ENCODE measurements at regions not wholly inside any gene's neighbourhood (a gene's known extent, or its start where the extent isn't known, plus 50 kb on each side); places are given as distances from the start of the nearest gene placed in this dataset.

- DNase-seq, result no peak
- intact Hi-C loops (cut with micrococcal nuclease; ENCODE audit: unreplicated experiment), result no loop called here
- BruUV-seq (replicated peaks), result no TSS peak
- no peaks in the 10 kb centered on the region for H3K27me3 ChIP-seq (replicated peaks; ENCODE audit: control insufficient read depth, insufficient read depth, low read length)
- Mint-ChIP-seq H3K9me3 (ENCODE audit: unreplicated experiment) (peaks cover 59% of the 10 kb centered on the region), H3K4me3 (ENCODE audit: unreplicated experiment) (no peak overlapping the region), H3K4me1 (ENCODE audit: low read depth, unreplicated experiment) (no peaks in the 10 kb centered on the region), H3K27ac (ENCODE audit: unreplicated experiment) (no peak overlapping the region), H3K27me3 (ENCODE audit: insufficient read depth, unreplicated experiment) (no peaks in the 10 kb centered on the region), H3K36me3 (ENCODE audit: insufficient read depth, unreplicated experiment) (peaks cover 5% of the 10 kb centered on the region)
- no peaks in the 10 kb centered on the region for H3K36me3 ChIP-seq (ENCODE audit: control insufficient read depth, insufficient read depth, low read length)
- CTCF ChIA-PET, result no interaction called here
- TF ChIP-seq CTCF (IDR thresholded peaks at IDR 0.05; ENCODE audit: insufficient read depth in 1 of 2, low read depth in 1 of 2, low read length in 1 of 2, severe bottlenecking in 1 of 2, unreplicated experiment in 1 of 2), result no peak
- H3K4me3 ChIP-seq (ENCODE audit: low read depth, low read length), result no peak overlapping the region
- peaks cover 19% of the 10 kb centered on the region; the same call in 1 of the 2 replicates for H3K9me3 ChIP-seq
- peaks cover 7% of the 10 kb centered on the region; the same call in 1 of the 2 replicates for H3K4me1 ChIP-seq
- POLR2A ChIA-PET, result no interaction called here
Observed at GRCh38 chr1:193333166-193333565, 146.8 kb upstream of the B3GALT2 start.

DNA sequence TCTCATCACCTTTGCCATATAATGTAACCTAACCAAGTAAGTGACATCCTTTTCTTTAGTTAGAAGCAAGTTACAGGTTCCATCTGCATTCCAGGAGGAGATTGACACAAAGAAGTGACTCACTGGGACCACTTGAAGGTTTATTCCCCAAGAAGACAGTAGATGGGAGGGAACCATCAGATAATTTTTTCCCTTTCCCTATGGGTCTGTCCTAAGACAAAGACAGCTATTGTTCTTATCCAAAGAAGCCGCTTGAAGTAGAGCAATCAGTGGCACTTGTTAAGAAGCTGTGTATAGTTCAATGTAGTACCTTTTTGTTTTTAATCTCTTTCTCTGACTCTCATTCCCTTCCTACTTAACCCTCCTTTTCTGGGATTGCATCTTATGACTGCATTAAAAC is 139.9 kb upstream of the B3GALT2 start:
- Histone ChIP-seq H3K4me3 (ENCODE audit: low read depth, low read length) (no peak overlapping the region), H3K4me1 (no peaks in the 10 kb centered on the region), H3K36me3 (ENCODE audit: control insufficient read depth, insufficient read depth, low read length) (no peaks in the 10 kb centered on the region), H3K9me3 (peaks cover 9% of the 10 kb centered on the region; the same call in 1 of the 2 replicates), H3K27me3 (replicated peaks; ENCODE audit: control insufficient read depth, insufficient read depth, low read length) (no peaks in the 10 kb centered on the region)
- DNase-seq, result no peak
- no peaks in the 10 kb centered on the region for H3K36me3 Mint-ChIP-seq (ENCODE audit: insufficient read depth, unreplicated experiment)
- peaks cover 61% of the 10 kb centered on the region for H3K9me3 Mint-ChIP-seq (ENCODE audit: unreplicated experiment)
- intact Hi-C loops (cut with micrococcal nuclease; ENCODE audit: unreplicated experiment), result no loop called here
- CTCF ChIA-PET, result no interaction called here
- TF ChIP-seq CTCF (IDR thresholded peaks at IDR 0.05; ENCODE audit: insufficient read depth in 1 of 2, low read depth in 1 of 2, low read length in 1 of 2, severe bottlenecking in 1 of 2, unreplicated experiment in 1 of 2), result no peak
- no TSS peak for BruUV-seq (replicated peaks)
- peaks cover 8% of the 10 kb centered on the region for H3K4me1 Mint-ChIP-seq (ENCODE audit: low read depth, unreplicated experiment)
- H3K27me3 Mint-ChIP-seq (ENCODE audit: insufficient read depth, unreplicated experiment), result no peaks in the 10 kb centered on the region
- no peak overlapping the region for H3K27ac Mint-ChIP-seq (ENCODE audit: unreplicated experiment)
- H3K4me3 Mint-ChIP-seq (ENCODE audit: unreplicated experiment), result no peak overlapping the region
- POLR2A ChIA-PET, result no interaction called here

GRCh38 chr1:193325771-193326170 is 139.4 kb upstream of the B3GALT2 start:
- no peak for DNase-seq
- CTCF ChIA-PET, result no interaction called here
- Mint-ChIP-seq H3K27ac (ENCODE audit: unreplicated experiment) (no peak overlapping the region), H3K27me3 (ENCODE audit: insufficient read depth, unreplicated experiment) (no peaks in the 10 kb centered on the region), H3K4me1 (ENCODE audit: low read depth, unreplicated experiment) (peaks cover 11% of the 10 kb centered on the region), H3K9me3 (ENCODE audit: unreplicated experiment) (peaks cover 56% of the 10 kb centered on the region), H3K4me3 (ENCODE audit: unreplicated experiment) (no peak overlapping the region), H3K36me3 (ENCODE audit: insufficient read depth, unreplicated experiment) (no peaks in the 10 kb centered on the region)
- POLR2A ChIA-PET, result no interaction called here
- H3K36me3 ChIP-seq (ENCODE audit: control insufficient read depth, insufficient read depth, low read length), result no peaks in the 10 kb centered on the region
- no TSS peak for BruUV-seq (replicated peaks)
- H3K4me3 ChIP-seq (ENCODE audit: low read depth, low read length), result no peak overlapping the region
- H3K9me3 ChIP-seq, result peaks cover 9% of the 10 kb centered on the region; the same call in 1 of the 2 replicates
- intact Hi-C loops (cut with micrococcal nuclease; ENCODE audit: unreplicated experiment), result no loop called here
- TF ChIP-seq CTCF (IDR thresholded peaks at IDR 0.05; ENCODE audit: insufficient read depth in 1 of 2, low read depth in 1 of 2, low read length in 1 of 2, severe bottlenecking in 1 of 2, unreplicated experiment in 1 of 2), result no peak
- no peaks in the 10 kb centered on the region for H3K4me1 ChIP-seq
- H3K27me3 ChIP-seq (replicated peaks; ENCODE audit: control insufficient read depth, insufficient read depth, low read length), result no peaks in the 10 kb centered on the region
